HepG2 (cell line): ENCODE measurements at regions not wholly inside any gene's neighbourhood (a gene's known extent, or its start where the extent isn't known, plus 50 kb on each side); places are given as distances from the start of the nearest gene placed in this dataset.
A peak's percentile ranks its signal among the peaks of the same experiment; 100 is the strongest.

Experiments used
- GATAD2A ChIP-seq: IDR thresholded peaks from 2 replicates; pipeline ENCODE4 v1.6.1; 2016
- HMGA1 ChIP-seq: sonication (generic); formaldehyde crosslinking; conservative IDR thresholded peaks from 2 replicates; pipeline ENCODE4 v1.4.0; 2020; ENCODE audit warnings: missing genetic modification reagents
- HOXA3 ChIP-seq: sonication (generic); formaldehyde crosslinking; IDR thresholded peaks from 2 replicates; pipeline ENCODE4 v1.5.0; 2020; ENCODE audit warnings: missing genetic modification reagents
- KDM3A ChIP-seq: IDR thresholded peaks from 2 replicates; pipeline ENCODE4 v1.6.1; 2018; ENCODE audit warnings: low read depth, missing compliant biosample characterization
- KDM5B ChIP-seq: sonication (generic); formaldehyde crosslinking; IDR thresholded peaks from 2 replicates; pipeline ENCODE4 v1.4.0; 2020; ENCODE audit warnings: missing genetic modification reagents, mild to moderate bottlenecking, borderline replicate concordance
- MAFK ChIP-seq, 2 experiments: IDR thresholded peaks in 1 of 2; conservative IDR thresholded peaks in 1 of 2; 2 replicates each; pipeline ENCODE4 v1.6.1; 2011; ENCODE audit warnings: improper control_type of control experiment in 2 of 2, low read length in 2 of 2
- MTF1 ChIP-seq: sonication (generic); formaldehyde crosslinking; IDR thresholded peaks from 2 replicates; pipeline ENCODE4 v1.5.0; 2020; ENCODE audit warnings: missing genetic modification reagents
- NR3C1 ChIP-seq: sonication (generic); formaldehyde crosslinking; IDR thresholded peaks from 2 replicates; pipeline ENCODE4 v1.4.0; 2020; ENCODE audit warnings: missing genetic modification reagents
- YEATS4 ChIP-seq: sonication (generic); formaldehyde crosslinking; IDR thresholded peaks from 2 replicates; pipeline ENCODE4 v1.4.0; 2020; ENCODE audit warnings: missing genetic modification reagents, borderline replicate concordance
- ZC3H13 ChIP-seq: sonication (generic); formaldehyde crosslinking; IDR thresholded peaks from 2 replicates; pipeline ENCODE4 v1.8.1; 2023; ENCODE audit warnings: mild to moderate bottlenecking, missing genetic modification reagents, moderate library complexity
- ZNF12 ChIP-seq: sonication (generic); formaldehyde crosslinking; IDR thresholded peaks from 2 replicates; pipeline ENCODE4 v1.5.0; 2020; ENCODE audit warnings: missing genetic modification reagents
- ZNF20 ChIP-seq: sonication (generic); formaldehyde crosslinking; IDR thresholded peaks from 2 replicates; pipeline ENCODE4 v1.4.0; 2020; ENCODE audit warnings: mild to moderate bottlenecking, moderate library complexity, missing genetic modification reagents
- ZNF230 ChIP-seq: sonication (generic); formaldehyde crosslinking; IDR thresholded peaks from 2 replicates; pipeline ENCODE4 v1.4.0; 2020; ENCODE audit warnings: mild to moderate bottlenecking, missing genetic modification reagents
- ZNF562 ChIP-seq: sonication (generic); formaldehyde crosslinking; IDR thresholded peaks from 2 replicates; pipeline ENCODE4 v1.8.0; 2022; ENCODE audit warnings: missing genetic modification reagents, borderline replicate concordance
- ZNF629 ChIP-seq: sonication (generic); formaldehyde crosslinking; conservative IDR thresholded peaks from 2 replicates; pipeline ENCODE4 v1.5.0; 2020; ENCODE audit warnings: missing genetic modification reagents
- ZNF672 ChIP-seq: sonication (generic); formaldehyde crosslinking; IDR thresholded peaks from 2 replicates; pipeline ENCODE4 v1.8.1; 2022; ENCODE audit warnings: missing genetic modification reagents
- ZNF713 ChIP-seq: sonication (generic); formaldehyde crosslinking; IDR thresholded peaks from 2 replicates; pipeline ENCODE4 v1.4.0; 2020; ENCODE audit warnings: mild to moderate bottlenecking, missing genetic modification reagents
- ZNF761 ChIP-seq: sonication (generic); formaldehyde crosslinking; conservative IDR thresholded peaks from 2 replicates; pipeline ENCODE4 v1.4.0; 2020; ENCODE audit warnings: mild to moderate bottlenecking, missing genetic modification reagents
- ZSCAN12 ChIP-seq: sonication (generic); formaldehyde crosslinking; IDR thresholded peaks from 2 replicates; pipeline ENCODE4 v1.9.0; 2021; ENCODE audit warnings: mild to moderate bottlenecking, missing genetic modification reagents
- ZZZ3 ChIP-seq: sonication (generic); formaldehyde crosslinking; IDR thresholded peaks from 2 replicates; pipeline ENCODE4 v1.4.0; 2020; ENCODE audit warnings: missing genetic modification reagents, mild to moderate bottlenecking, borderline replicate concordance
- TF ChIP-seq, protein P1 (sequence below): sonication (generic); formaldehyde crosslinking; conservative IDR thresholded peaks from 2 replicates; pipeline ENCODE4 v1.4.0; 2020; ENCODE audit warnings: missing genetic modification reagents
- TF ChIP-seq, protein P2 (sequence below): sonication (generic); formaldehyde crosslinking; IDR thresholded peaks from 2 replicates; pipeline ENCODE4 v1.4.0; 2020; ENCODE audit warnings: missing genetic modification reagents
- TF ChIP-seq, protein P3 (sequence below): IDR thresholded peaks from 2 replicates; pipeline ENCODE4 v1.6.1; 2016; ENCODE audit warnings: mild to moderate bottlenecking
- TF ChIP-seq, protein P4 (sequence below): sonication (generic); formaldehyde crosslinking; IDR thresholded peaks from 2 replicates; pipeline ENCODE4 v1.5.0; 2020; ENCODE audit warnings: missing genetic modification reagents

DNA sequence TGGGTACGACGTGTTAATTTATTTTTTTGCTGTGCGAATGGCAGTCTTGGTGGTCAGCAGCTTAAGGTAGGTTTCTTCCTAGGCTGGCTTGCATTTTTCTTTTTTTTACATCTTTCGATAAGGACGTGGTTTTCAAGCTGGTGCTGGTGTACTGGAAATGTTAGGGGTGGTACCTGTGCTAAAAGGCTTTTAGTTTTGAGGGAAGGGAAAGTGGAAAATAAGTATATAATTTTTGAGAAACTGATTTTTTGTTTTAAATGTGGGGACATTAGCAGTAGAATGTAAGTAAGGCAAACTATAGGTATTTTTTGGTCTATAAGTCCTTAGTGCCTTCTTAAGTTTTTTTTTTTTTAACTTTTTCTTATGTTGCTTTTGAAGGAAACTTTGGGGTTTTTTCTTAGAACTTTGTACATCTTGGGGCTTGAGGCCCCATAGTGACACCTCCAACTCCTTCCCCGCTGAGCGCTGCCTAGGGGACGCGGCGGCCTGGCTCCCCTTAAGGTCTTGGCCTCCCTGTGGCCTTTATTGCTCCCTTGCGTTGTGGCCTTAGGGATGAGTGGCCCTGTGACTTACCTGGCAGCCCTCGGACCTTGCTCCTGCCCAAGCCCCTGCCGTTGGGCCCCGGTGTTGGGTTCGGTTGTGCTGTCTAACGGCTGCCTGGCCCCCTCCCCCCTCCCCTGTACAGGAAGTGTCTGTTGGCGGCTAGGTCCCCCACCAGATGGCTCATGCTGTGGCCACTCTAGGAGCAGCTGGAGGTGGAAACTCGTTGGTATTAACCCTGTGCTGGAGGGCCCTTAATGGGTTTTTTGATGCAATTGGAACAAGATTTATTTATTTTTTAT, 88.0 kb upstream of the RPRML start (continued):
- TF ChIP-seq KDM3A (CRISPR knock-in tag) = peak; percentile 95
- TF ChIP-seq ZSCAN12 = no peak
- no peak for TF ChIP-seq ZNF562
- no peak for TF ChIP-seq MAFK (conservative IDR thresholded peaks at IDR 0.05 in 1 of 2, IDR thresholded peaks at IDR 0.05 in 1 of 2; ENCODE audit: low read length in 2 of 2)
- TF ChIP-seq, protein P1, sequence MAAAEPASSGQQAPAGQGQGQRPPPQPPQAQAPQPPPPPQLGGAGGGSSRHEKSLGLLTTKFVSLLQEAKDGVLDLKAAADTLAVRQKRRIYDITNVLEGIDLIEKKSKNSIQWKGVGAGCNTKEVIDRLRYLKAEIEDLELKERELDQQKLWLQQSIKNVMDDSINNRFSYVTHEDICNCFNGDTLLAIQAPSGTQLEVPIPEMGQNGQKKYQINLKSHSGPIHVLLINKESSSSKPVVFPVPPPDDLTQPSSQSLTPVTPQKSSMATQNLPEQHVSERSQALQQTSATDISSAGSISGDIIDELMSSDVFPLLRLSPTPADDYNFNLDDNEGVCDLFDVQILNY (CRISPR knock-in tag) = no peak; the same call in 1 of the 2 replicates
- TF ChIP-seq ZNF12 = peak; percentile 79; the same call in 1 of the 2 replicates
- peak; percentile 11; the same call in 1 of the 2 replicates for TF ChIP-seq MTF1 (CRISPR knock-in tag)
- TF ChIP-seq ZNF761 (CRISPR knock-in tag) = peak; percentile 93
- TF ChIP-seq ZNF629 (CRISPR knock-in tag) = peak; percentile 65; the same call in 1 of the 2 replicates
- no peak for TF ChIP-seq HMGA1 (CRISPR knock-in tag)
- peak; percentile 93; the same call in 1 of the 2 replicates for TF ChIP-seq KDM5B (CRISPR knock-in tag)
- peak; percentile 96 for TF ChIP-seq YEATS4
- TF ChIP-seq ZNF230 (CRISPR knock-in tag) = peak; percentile 94
- no peak for TF ChIP-seq ZC3H13
- TF ChIP-seq ZNF672 = peak; percentile 93
- TF ChIP-seq, protein P2, sequence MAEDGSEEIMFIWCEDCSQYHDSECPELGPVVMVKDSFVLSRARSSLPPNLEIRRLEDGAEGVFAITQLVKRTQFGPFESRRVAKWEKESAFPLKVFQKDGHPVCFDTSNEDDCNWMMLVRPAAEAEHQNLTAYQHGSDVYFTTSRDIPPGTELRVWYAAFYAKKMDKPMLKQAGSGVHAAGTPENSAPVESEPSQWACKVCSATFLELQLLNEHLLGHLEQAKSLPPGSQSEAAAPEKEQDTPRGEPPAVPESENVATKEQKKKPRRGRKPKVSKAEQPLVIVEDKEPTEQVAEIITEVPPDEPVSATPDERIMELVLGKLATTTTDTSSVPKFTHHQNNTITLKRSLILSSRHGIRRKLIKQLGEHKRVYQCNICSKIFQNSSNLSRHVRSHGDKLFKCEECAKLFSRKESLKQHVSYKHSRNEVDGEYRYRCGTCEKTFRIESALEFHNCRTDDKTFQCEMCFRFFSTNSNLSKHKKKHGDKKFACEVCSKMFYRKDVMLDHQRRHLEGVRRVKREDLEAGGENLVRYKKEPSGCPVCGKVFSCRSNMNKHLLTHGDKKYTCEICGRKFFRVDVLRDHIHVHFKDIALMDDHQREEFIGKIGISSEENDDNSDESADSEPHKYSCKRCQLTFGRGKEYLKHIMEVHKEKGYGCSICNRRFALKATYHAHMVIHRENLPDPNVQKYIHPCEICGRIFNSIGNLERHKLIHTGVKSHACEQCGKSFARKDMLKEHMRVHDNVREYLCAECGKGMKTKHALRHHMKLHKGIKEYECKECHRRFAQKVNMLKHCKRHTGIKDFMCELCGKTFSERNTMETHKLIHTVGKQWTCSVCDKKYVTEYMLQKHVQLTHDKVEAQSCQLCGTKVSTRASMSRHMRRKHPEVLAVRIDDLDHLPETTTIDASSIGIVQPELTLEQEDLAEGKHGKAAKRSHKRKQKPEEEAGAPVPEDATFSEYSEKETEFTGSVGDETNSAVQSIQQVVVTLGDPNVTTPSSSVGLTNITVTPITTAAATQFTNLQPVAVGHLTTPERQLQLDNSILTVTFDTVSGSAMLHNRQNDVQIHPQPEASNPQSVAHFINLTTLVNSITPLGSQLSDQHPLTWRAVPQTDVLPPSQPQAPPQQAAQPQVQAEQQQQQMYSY = no peak; the same call in 1 of the 2 replicates
- TF ChIP-seq ZZZ3 = peak; percentile 98
- peak; percentile 79; the same call in 1 of the 2 replicates for TF ChIP-seq ZNF713 (CRISPR knock-in tag)
- peak; percentile 89 for TF ChIP-seq GATAD2A (CRISPR knock-in tag)
- TF ChIP-seq HOXA3 = peak; percentile 89
- TF ChIP-seq, protein P3, sequence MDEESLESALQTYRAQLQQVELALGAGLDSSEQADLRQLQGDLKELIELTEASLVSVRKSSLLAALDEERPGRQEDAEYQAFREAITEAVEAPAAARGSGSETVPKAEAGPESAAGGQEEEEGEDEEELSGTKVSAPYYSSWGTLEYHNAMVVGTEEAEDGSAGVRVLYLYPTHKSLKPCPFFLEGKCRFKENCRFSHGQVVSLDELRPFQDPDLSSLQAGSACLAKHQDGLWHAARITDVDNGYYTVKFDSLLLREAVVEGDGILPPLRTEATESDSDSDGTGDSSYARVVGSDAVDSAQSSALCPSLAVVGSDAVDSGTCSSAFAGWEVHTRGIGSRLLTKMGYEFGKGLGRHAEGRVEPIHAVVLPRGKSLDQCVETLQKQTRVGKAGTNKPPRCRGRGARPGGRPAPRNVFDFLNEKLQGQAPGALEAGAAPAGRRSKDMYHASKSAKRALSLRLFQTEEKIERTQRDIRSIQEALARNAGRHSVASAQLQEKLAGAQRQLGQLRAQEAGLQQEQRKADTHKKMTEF (CRISPR knock-in tag) = peak; percentile 98
- no peak for TF ChIP-seq NR3C1 (CRISPR knock-in tag)
- TF ChIP-seq ZNF20 (CRISPR knock-in tag) = no peak
- TF ChIP-seq, protein P4, sequence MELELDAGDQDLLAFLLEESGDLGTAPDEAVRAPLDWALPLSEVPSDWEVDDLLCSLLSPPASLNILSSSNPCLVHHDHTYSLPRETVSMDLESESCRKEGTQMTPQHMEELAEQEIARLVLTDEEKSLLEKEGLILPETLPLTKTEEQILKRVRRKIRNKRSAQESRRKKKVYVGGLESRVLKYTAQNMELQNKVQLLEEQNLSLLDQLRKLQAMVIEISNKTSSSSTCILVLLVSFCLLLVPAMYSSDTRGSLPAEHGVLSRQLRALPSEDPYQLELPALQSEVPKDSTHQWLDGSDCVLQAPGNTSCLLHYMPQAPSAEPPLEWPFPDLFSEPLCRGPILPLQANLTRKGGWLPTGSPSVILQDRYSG (CRISPR knock-in tag) = no peak; the same call in 1 of the 2 replicates
